ENCODE measurements at regions not wholly inside any gene's neighbourhood (a gene's known extent, or its start where the extent isn't known, plus 50 kb on each side); places are given as distances from the start of the nearest gene placed in this dataset.

GRCh38 chr17:72440961-72441360 is 320.1 kb downstream of the SOX9 start:
- H3K27ac Mint-ChIP-seq, result no peak overlapping the region
- no peaks in the 10 kb centered on the region for H3K27me3 Mint-ChIP-seq
- CTCF ChIA-PET, result no interaction called here
- H3K4me1 Mint-ChIP-seq (ENCODE audit: low read depth), result no peaks in the 10 kb centered on the region
- no peaks in the 10 kb centered on the region for H3K36me3 Mint-ChIP-seq (ENCODE audit: low read depth)
- ATAC-seq (no peak), DNase-seq (no peak)
- TF ChIP-seq CTCF (IDR thresholded peaks at IDR 0.05), result no peak
- H3K4me3 Mint-ChIP-seq, result no peak overlapping the region
- POLR2A ChIA-PET, result no interaction called here
- intact Hi-C loops (cut with micrococcal nuclease), result no loop called here
- no peaks in the 10 kb centered on the region for H3K9me3 Mint-ChIP-seq

- H3K27ac Mint-ChIP-seq, result no peak overlapping the region
- no peak for TF ChIP-seq CTCF (IDR thresholded peaks at IDR 0.05)
- H3K36me3 Mint-ChIP-seq (ENCODE audit: low read depth), result no peaks in the 10 kb centered on the region
- CTCF ChIA-PET, result no interaction called here
- ATAC-seq (no peak), DNase-seq (no peak)
- POLR2A ChIA-PET, result no interaction called here
- no peaks in the 10 kb centered on the region for H3K9me3 Mint-ChIP-seq
- no peaks in the 10 kb centered on the region for H3K27me3 Mint-ChIP-seq
- no peak overlapping the region for H3K4me3 Mint-ChIP-seq
- no peaks in the 10 kb centered on the region for H3K4me1 Mint-ChIP-seq (ENCODE audit: low read depth)
- intact Hi-C loops (cut with micrococcal nuclease), result no loop called here
Measured at GRCh38 chr17:72441909-72442308, 321.1 kb downstream of the SOX9 start.

DNA sequence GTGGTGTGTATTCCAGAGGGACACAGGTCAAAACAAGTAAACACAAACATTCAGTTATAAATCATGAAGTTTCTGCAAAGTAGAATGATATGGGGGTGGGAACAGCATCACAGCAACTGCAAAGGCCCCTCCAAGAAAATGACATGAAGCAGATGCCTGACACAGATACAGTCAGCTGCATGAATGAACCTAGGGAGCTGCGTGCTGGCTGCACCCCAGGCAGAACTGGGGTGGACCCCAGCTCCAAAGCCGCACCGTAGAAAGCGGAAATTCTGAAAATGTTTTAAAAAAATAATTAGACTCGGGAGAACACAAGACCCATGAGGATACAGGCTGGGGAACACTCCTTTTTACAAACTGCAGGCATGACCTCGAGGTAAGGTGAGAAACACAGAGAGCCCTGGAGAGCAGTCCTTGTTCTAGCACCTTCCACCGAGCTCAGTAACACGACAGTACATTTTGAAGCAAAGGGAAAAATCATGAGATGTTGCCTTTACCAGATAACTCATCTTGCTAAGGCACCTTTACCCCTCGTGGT is 323.8 kb downstream of the SOX9 start:
- DNase-seq, result no peak
- no peak overlapping the region for H3K27ac Mint-ChIP-seq
- no peak for TF ChIP-seq CTCF (IDR thresholded peaks at IDR 0.05)
- H3K36me3 Mint-ChIP-seq (ENCODE audit: low read depth), result no peaks in the 10 kb centered on the region
- ATAC-seq, result no peak
- CTCF ChIA-PET, result no interaction called here
- POLR2A ChIA-PET, result no interaction called here
- intact Hi-C loops (cut with micrococcal nuclease), result no loop called here
- no peak overlapping the region for H3K4me3 Mint-ChIP-seq
- no peaks in the 10 kb centered on the region for H3K4me1 Mint-ChIP-seq (ENCODE audit: low read depth)
- H3K9me3 Mint-ChIP-seq, result no peaks in the 10 kb centered on the region
- no peaks in the 10 kb centered on the region for H3K27me3 Mint-ChIP-seq

DNA sequence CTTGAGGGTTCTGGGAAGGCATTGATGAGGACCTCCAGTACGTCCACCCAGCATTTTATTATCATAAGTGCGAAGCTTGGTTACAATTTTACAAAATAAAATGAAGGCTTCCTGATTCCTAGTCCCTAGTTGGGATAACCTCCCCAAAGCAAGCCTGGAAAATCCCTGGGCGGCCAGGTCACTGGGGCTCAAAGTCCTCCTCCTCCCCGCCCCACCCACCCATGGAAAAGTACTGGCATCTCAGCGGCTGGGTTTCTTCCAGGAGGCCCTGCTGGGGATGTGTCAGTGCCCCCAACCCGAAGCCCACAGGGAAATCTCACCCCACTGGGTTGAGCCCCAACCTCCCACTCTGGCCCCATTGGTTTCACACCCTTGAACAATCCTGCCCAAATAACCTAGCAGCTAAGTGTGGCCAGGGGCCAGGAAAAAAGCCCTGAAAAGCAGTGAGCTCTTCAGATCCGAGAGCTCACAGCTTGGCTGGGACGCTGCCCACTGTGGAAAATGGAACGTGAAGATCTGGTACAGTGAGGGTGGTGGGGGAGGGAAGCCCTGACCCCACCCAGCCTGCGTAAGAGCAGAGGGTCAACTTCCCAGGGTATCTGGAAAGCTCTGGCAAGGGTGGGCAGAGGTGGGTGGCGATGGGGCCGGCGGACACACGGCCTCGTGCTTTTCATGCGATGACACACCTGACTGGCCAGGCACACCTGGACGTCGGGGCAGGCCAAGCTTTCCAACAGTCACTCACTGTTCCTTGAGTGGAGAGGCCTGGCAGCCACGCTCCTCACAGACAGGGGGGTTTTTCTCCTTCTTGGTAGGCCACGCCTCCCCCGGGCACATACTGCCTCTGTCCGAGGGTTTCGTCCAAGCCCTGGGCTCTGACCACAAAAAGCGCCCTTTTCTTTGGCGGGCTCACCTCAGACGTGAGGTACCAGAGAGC is 324.5 kb downstream of the SOX9 start:
- Mint-ChIP-seq H3K27me3 (no peaks in the 10 kb centered on the region), H3K36me3 (ENCODE audit: low read depth) (no peaks in the 10 kb centered on the region), H3K4me3 (no peak overlapping the region), H3K27ac (no peak overlapping the region), H3K9me3 (no peaks in the 10 kb centered on the region), H3K4me1 (ENCODE audit: low read depth) (no peaks in the 10 kb centered on the region)
- TF ChIP-seq CTCF (IDR thresholded peaks at IDR 0.05), result no peak
- POLR2A ChIA-PET, result no interaction called here
- no peak for DNase-seq
- CTCF ChIA-PET, result no interaction called here
- ATAC-seq, result no peak
- intact Hi-C loops (cut with micrococcal nuclease), result no loop called here

GRCh38 chr17:72446118-72446517 is 325.3 kb downstream of the SOX9 start:
- no peaks in the 10 kb centered on the region for H3K27me3 Mint-ChIP-seq
- no peaks in the 10 kb centered on the region for H3K9me3 Mint-ChIP-seq

More at GRCh38 chr17:72446118-72446517, 325.3 kb downstream of the SOX9 start:
- Mint-ChIP-seq H3K27ac (no peak overlapping the region), H3K4me1 (ENCODE audit: low read depth) (no peaks in the 10 kb centered on the region), H3K4me3 (no peak overlapping the region), H3K36me3 (ENCODE audit: low read depth) (no peaks in the 10 kb centered on the region)
- ChIA-PET POLR2A (no interaction called here), CTCF (no interaction called here)
- intact Hi-C loops (cut with micrococcal nuclease), result no loop called here
- ATAC-seq (no peak), DNase-seq (no peak)
- no peak for TF ChIP-seq CTCF (IDR thresholded peaks at IDR 0.05)

All from activated CD8-positive, alpha-beta T cell treated with anti-CD3 and anti-CD28 coated beads for 36 hours (primary cell).